GM20000 (cell line): ENCODE measurements at regions not wholly inside any gene's neighbourhood (a gene's known extent, or its start where the extent isn't known, plus 50 kb on each side); places are given as distances from the start of the nearest gene placed in this dataset.

Experiments
- DNase-seq: peaks from one replicate; pipeline ENCODE4 v3.0.0; 2012; ENCODE audit warnings: low spot score
- TF ChIP-seq, protein P1 (sequence below): IDR thresholded peaks from 2 replicates; pipeline ENCODE4 v1.5.1; 2012; ENCODE audit warnings: mild to moderate bottlenecking, control low read depth; ENCODE audit errors: extremely low read depth, missing control alignments

DNA sequence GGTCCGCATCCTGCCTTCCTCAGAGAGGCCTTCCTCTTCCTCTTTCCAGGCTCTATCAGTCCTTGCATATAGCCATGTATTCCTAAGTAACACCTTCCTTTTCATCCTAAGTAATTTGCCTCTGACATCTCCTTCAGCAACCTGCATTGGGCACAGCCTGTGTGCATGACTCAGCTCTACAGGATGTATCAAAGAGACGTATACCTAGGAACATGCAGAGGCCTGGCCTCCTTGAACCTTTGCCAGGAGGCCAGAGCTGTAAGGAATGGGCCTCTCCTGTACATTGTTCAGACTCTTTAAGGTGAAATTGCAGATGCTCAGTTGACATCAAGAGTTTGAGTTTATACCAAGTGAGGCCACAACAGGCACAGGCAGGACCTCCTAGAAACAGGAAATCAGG is 76.0 kb upstream of the CELF4 start:
- TF ChIP-seq, protein P1, sequence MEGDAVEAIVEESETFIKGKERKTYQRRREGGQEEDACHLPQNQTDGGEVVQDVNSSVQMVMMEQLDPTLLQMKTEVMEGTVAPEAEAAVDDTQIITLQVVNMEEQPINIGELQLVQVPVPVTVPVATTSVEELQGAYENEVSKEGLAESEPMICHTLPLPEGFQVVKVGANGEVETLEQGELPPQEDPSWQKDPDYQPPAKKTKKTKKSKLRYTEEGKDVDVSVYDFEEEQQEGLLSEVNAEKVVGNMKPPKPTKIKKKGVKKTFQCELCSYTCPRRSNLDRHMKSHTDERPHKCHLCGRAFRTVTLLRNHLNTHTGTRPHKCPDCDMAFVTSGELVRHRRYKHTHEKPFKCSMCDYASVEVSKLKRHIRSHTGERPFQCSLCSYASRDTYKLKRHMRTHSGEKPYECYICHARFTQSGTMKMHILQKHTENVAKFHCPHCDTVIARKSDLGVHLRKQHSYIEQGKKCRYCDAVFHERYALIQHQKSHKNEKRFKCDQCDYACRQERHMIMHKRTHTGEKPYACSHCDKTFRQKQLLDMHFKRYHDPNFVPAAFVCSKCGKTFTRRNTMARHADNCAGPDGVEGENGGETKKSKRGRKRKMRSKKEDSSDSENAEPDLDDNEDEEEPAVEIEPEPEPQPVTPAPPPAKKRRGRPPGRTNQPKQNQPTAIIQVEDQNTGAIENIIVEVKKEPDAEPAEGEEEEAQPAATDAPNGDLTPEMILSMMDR: no peak
- no peak for DNase-seq

DNA sequence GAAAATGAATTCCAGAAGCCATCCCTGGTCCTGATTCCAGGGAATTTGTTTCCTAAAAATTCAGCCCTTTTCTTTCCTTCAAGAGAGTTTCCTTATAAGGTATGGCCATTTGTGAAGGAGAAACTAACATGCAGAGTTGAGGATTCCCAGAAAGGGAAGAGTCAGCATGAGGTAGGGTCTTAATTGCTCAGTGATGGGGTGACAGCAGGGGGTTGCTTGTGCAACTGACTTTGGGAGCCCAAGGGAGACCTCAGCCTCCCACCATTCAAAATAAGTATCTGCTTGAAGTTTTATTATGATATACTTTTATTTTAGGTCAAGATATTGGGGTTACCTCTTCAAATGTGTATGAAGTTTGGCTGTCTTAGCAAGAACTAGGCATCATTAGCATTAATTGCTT is 74.9 kb upstream of the CELF4 start:
- no peak for DNase-seq
- TF ChIP-seq, protein P1: no peak

DNA sequence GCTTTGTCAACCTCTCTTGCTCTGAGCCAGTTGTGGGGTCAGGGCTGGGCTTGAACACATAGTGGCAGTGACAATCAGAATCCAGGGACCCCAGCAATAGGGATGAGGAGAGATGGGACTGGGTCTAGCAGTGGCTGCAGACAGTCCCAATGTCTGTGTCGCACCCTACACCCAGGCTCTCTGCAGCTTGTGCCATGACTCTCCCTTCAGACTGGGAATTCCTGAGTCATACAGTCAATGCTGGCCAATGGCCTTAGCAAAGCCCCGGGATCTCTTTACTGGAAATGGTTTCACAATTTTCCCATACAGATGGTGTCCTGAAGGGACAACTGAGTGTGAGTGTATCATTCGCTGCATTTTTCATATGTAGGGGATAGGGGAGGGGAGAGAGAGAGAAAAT is 74.2 kb upstream of the CELF4 start:
- DNase-seq: no peak
- TF ChIP-seq, protein P1: no peak

DNA sequence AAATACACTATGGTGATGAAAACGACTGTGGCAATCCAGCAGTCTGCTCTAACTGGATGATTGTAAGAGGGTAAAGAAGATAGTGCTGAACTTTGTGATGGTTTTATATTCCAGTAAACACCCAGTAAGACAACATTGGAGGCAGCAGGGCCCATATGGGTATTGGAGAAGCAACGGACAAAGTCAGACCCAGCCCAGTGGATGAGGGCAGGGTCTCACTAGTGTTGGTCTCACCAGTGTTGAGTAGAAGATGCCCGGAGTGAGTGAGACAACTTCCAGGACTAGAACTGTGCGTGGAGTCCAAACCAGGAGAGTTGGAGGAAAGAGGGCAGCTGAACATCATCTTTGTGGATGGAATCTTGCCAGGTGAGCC is 71.9 kb upstream of the CELF4 start:
- TF ChIP-seq, protein P1: no peak
- DNase-seq: no peak

DNA sequence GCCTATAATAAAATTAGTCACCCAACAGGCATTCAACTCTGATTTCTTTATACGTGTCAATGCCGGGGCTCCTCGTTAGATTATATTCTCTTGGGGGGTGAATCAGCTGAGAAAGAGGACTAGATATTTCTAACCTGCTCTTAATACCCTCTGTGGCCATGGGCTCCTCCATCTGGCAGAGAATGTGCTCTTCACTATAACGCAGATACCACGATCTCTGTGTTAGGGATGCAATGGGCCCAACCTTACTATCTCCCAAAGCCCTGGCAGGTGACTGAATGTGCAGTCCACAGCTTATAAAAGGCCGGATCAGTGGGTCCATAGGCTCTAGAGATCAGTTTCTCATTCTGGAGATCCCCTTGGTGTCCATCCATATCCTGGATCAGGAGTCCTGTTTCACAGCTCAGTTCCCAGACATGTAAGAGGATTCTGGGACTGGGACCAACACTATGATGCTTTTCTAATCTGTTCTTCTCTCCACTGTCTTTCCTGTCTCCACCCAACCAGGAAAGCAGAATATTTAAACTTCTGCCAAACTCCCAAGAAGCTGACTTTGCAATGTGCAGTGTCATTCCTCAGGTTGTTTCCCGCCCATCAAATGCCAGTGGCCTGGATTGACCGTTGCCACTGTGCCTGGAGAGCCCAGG is 71.4 kb upstream of the CELF4 start:
- TF ChIP-seq, protein P1: no peak

DNA sequence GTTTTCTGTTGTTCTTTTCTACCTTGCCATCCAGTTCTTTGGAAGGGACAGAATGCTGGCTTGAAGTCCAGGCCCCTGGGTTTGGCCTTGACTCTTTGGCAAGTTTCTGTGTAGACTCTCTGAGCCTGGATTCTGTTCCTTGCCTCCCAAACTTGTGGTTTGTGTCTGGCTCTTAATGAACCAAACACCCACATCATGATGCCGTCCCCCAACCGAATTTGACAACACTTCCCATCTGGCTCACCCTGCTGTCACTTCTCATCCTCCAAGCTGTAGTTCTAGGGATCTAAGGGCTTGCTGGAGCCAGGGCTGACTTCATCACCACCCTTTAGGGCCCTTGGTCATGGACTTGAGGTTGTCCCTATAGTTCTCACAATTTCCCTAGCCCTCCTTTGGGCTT is 68.9 kb upstream of the CELF4 start:
- no peak for DNase-seq
- TF ChIP-seq, protein P1: no peak

More for the DNA sequence above, 71.4 kb upstream of the CELF4 start:
- no peak for DNase-seq

DNA sequence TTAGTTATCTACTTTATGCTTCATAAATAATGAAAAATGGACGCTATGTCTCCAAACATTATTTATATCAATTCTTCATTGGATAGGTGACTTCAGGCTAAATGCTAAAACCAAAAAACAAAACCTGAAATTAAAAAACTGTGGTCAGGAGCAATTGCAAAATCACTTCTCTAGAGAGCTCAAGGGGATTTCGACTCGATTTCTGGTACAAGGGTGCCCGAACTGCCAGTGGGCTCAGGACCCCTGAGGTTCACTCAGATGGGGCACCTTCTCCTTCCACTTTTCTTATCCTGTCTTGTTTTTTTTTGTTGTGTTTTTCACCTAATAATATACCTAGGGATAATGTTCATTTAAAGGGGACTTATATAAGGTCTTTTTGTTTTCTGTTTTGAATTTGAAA is 65.8 kb upstream of the CELF4 start:
- TF ChIP-seq, protein P1: no peak
- no peak for DNase-seq
